ENCODE measurements at regions not wholly inside any gene's neighbourhood (a gene's known extent, or its start where the extent isn't known, plus 50 kb on each side); places are given as distances from the start of the nearest gene placed in this dataset.

GRCh38 chr11:110947096-110947495, 234.9 kb upstream of the ARHGAP20 start:
- TF ChIP-seq, protein P1, sequence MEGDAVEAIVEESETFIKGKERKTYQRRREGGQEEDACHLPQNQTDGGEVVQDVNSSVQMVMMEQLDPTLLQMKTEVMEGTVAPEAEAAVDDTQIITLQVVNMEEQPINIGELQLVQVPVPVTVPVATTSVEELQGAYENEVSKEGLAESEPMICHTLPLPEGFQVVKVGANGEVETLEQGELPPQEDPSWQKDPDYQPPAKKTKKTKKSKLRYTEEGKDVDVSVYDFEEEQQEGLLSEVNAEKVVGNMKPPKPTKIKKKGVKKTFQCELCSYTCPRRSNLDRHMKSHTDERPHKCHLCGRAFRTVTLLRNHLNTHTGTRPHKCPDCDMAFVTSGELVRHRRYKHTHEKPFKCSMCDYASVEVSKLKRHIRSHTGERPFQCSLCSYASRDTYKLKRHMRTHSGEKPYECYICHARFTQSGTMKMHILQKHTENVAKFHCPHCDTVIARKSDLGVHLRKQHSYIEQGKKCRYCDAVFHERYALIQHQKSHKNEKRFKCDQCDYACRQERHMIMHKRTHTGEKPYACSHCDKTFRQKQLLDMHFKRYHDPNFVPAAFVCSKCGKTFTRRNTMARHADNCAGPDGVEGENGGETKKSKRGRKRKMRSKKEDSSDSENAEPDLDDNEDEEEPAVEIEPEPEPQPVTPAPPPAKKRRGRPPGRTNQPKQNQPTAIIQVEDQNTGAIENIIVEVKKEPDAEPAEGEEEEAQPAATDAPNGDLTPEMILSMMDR (IDR thresholded peaks at IDR 0.05 in 8 of 11, conservative IDR thresholded peaks at IDR 0.05 in 3 of 11): no peak
- TF ChIP-seq POLR2A (IDR thresholded peaks at IDR 0.05): no peak

Data from spleen (tissue), 7 donors.